Lower lobe of right lung (tissue), 2 donors: ENCODE measurements at regions not wholly inside any gene's neighbourhood (a gene's known extent, or its start where the extent isn't known, plus 50 kb on each side); places are given as distances from the start of the nearest gene placed in this dataset.

Source experiments
- ATAC-seq, 2 donors: fragments of 200-7000 bp; cut with Tn5 transposase; one replicate each; pipeline ENCODE4 v1.9.1; 2020 to 2022; ENCODE audit warnings: mild to moderate bottlenecking in 2 of 2, moderate library complexity in 2 of 2
- DNase-seq: peaks from one replicate; pipeline ENCODE4 v3.0.0-alpha.2; 2020
- H3K27ac ChIP-seq: fragments of 200-600 bp; one replicate; pipeline ENCODE4 v1.8.0; 2022
- H3K27me3 ChIP-seq: fragments of 200-600 bp; one replicate; pipeline ENCODE4 v1.8.0; 2022; ENCODE audit warnings: low read depth
- H3K36me3 ChIP-seq: fragments of 200-600 bp; one replicate; pipeline ENCODE4 v1.8.0; 2022; ENCODE audit warnings: mild to moderate bottlenecking
- H3K4me1 ChIP-seq: fragments of 200-600 bp; one replicate; pipeline ENCODE4 v1.8.0; 2022
- H3K4me3 ChIP-seq: fragments of 200-600 bp; one replicate; pipeline ENCODE4 v1.8.0; 2022; ENCODE audit warnings: mild to moderate bottlenecking
- H3K9me3 ChIP-seq: fragments of 200-600 bp; one replicate; pipeline ENCODE4 v1.8.0; 2022
- CTCF ChIP-seq: fragments of 200-600 bp; IDR thresholded peaks from one replicate; pipeline ENCODE4 v1.8.0; 2022; ENCODE audit warnings: antibody characterized with exemption, mild to moderate bottlenecking
- intact Hi-C: fragments of 100-400 bp; cut with DNase I; formaldehyde crosslinking; loops from one replicate; pipeline ENCODE4 v1.11.0; 2022
- donor health status: DM: no; HTN: yes; CAD: no; lungs with severe emphysema.

- Histone ChIP-seq H3K4me1 (no peaks in the 10 kb centered on the region), H3K27ac (no peak overlapping the region), H3K27me3 (no peaks in the 10 kb centered on the region), H3K4me3 (no peak overlapping the region), H3K36me3 (no peaks in the 10 kb centered on the region), H3K9me3 (no peaks in the 10 kb centered on the region)
- TF ChIP-seq CTCF, result no peak
- ATAC-seq (no peak), DNase-seq (no peak)
- intact Hi-C loops, result no loop called here
Observed at GRCh38 chr7:142598297-142598696, 151.0 kb upstream of the PRSS1 start.

GRCh38 chr7:142597547-142597946 is 151.7 kb upstream of the PRSS1 start:
- no peaks in the 10 kb centered on the region for H3K36me3 ChIP-seq
- TF ChIP-seq CTCF, result no peak
- H3K9me3 ChIP-seq, result no peaks in the 10 kb centered on the region
- no peak overlapping the region for H3K27ac ChIP-seq
- H3K4me1 ChIP-seq, result no peaks in the 10 kb centered on the region
- intact Hi-C loops, result no loop called here
- ATAC-seq (no peak), DNase-seq (no peak)
- no peaks in the 10 kb centered on the region for H3K27me3 ChIP-seq
- H3K4me3 ChIP-seq, result no peak overlapping the region

- no peak for TF ChIP-seq CTCF
- no peak for DNase-seq
- no peak for ATAC-seq
Observed at GRCh38 chr7:142595816-142596516, 153.3 kb upstream of the PRSS1 start.

GRCh38 chr7:142594078-142594477 is 155.2 kb upstream of the PRSS1 start:
- Histone ChIP-seq H3K9me3 (no peaks in the 10 kb centered on the region), H3K4me3 (no peak overlapping the region), H3K36me3 (no peaks in the 10 kb centered on the region), H3K27me3 (no peaks in the 10 kb centered on the region), H3K4me1 (no peaks in the 10 kb centered on the region), H3K27ac (no peak overlapping the region)
- TF ChIP-seq CTCF, result no peak
- ATAC-seq, result no peak
- DNase-seq, result no peak
- intact Hi-C loops, result no loop called here

More at GRCh38 chr7:142595816-142596516, 153.3 kb upstream of the PRSS1 start:
- Histone ChIP-seq H3K4me1 (no peaks in the 10 kb centered on the region), H3K36me3 (no peaks in the 10 kb centered on the region), H3K27me3 (no peaks in the 10 kb centered on the region), H3K4me3 (no peak overlapping the region), H3K9me3 (no peaks in the 10 kb centered on the region), H3K27ac (no peak overlapping the region)
- intact Hi-C loops, result no loop called here

GRCh38 chr7:142593106-142593505 is 156.2 kb upstream of the PRSS1 start:
- Histone ChIP-seq H3K36me3 (no peaks in the 10 kb centered on the region), H3K4me3 (no peak overlapping the region), H3K27me3 (no peaks in the 10 kb centered on the region), H3K9me3 (no peaks in the 10 kb centered on the region), H3K4me1 (no peaks in the 10 kb centered on the region), H3K27ac (no peak overlapping the region)
- intact Hi-C loops, result no loop called here
- no peak for ATAC-seq
- no peak for TF ChIP-seq CTCF
- no peak for DNase-seq
